ENCODE measurements at regions not wholly inside any gene's neighbourhood (a gene's known extent, or its start where the extent isn't known, plus 50 kb on each side); places are given as distances from the start of the nearest gene placed in this dataset.

GRCh38 chr3:95655363-95655986 is 1158.9 kb upstream of the EPHA6 start:
- TF ChIP-seq CTCF (IDR thresholded peaks at IDR 0.05) (no peak), POLR2AphosphoS5 (IDR thresholded peaks at IDR 0.05) (no peak)

Data from stomach (tissue), 4 donors.